ENCODE measurements at regions not wholly inside any gene's neighbourhood (a gene's known extent, or its start where the extent isn't known, plus 50 kb on each side); places are given as distances from the start of the nearest gene placed in this dataset.

DNA sequence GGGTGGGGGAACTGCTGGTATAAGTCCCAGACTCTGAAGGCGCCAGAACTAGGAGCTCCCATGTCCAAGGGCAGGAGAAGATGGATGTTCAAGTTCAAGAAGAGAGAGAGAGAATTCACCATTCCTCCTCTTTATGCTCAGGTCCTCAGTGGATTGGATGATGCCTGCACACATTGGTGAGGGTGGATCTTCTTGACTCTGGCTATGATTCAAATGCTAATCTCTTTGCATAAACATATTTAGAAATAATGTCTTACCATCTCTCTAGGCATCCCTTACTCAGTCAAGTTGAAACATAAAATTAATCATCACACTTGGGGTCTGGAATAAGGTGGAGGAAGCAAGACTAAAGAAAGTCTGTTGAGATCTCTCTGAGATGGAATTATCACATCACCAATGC lies 210.6 kb upstream of the CHST9 start:
- intact Hi-C loops (cut with micrococcal nuclease): no loop called here

GRCh38 chr18:27394687-27395086 lies 209.6 kb upstream of the CHST9 start:
- intact Hi-C loops (cut with micrococcal nuclease): no loop called here

GRCh38 chr18:27382567-27383216 lies 197.6 kb upstream of the CHST9 start:
- intact Hi-C loops (cut with micrococcal nuclease): no loop called here

GRCh38 chr18:27378431-27379095 lies 193.5 kb upstream of the CHST9 start:
- intact Hi-C loops (cut with micrococcal nuclease): no loop called here

DNA sequence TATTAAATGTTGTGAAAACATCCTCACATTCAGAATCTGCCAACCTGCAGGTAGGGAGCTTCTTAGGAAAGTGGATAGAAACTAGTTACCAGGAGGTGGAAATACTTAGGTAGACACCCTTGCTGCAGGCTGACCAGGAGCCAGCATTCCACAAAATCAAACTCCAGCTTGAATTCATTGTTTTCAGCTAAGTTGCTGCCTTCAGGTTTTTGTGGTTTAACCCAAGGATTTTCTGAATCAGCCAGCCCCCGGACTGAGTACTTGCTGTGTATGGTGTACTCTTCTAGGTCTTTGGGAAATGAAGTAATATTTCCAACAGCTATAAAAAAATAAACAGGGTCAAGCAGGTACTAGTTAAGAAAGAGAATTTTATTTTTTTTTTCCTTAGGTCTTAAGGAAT lies 192.1 kb upstream of the CHST9 start:
- intact Hi-C loops (cut with micrococcal nuclease): no loop called here

DNA sequence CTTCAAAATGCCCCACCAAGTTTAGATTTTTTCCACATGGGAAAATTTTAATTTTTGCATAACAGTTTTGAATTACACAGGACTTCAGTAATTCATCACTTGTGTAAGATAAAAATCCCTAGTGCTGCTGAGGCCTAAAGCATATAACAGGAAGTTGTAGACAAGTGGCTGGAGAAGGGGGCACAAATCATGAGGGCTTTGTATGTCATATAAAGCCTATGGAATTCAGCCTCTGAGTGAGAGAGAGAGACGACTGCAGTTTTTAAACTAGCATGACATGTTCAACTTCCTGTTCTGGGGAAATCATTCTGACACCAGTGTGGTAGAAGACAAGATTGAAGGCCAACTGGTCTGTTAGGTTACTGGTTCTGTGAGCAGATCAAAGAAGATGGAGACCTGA lies 187.3 kb upstream of the CHST9 start:
- intact Hi-C loops (cut with micrococcal nuclease): no loop called here

GRCh38 chr18:27366665-27367064 lies 181.6 kb upstream of the CHST9 start:
- intact Hi-C loops (cut with micrococcal nuclease): loop anchor here (10.0 kb wide), 1 partner anchor 1242 kb away; no protein-coding TSS in a partner anchor

DNA sequence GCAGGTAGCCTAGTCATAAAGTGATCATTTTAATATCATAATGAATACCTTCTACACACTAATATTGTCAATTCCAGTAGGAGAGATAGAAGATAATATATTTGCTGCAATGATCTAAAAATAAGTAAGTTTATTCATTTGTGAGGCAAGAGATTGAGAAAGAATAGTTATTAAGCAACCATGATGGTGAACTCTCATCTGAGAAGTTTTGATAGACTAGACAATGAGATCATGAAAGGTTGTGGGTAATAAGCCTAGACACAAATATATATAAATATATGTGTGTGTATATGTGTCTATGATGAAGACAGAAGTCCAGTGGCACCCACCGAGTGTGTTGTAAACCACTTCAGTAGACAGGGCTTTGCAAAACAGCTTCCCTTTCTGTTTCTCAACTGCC lies 181.0 kb upstream of the CHST9 start:
- intact Hi-C loops (cut with micrococcal nuclease): loop anchor here (10.0 kb wide), 1 partner anchor 1241 kb away; no protein-coding TSS in a partner anchor

DNA sequence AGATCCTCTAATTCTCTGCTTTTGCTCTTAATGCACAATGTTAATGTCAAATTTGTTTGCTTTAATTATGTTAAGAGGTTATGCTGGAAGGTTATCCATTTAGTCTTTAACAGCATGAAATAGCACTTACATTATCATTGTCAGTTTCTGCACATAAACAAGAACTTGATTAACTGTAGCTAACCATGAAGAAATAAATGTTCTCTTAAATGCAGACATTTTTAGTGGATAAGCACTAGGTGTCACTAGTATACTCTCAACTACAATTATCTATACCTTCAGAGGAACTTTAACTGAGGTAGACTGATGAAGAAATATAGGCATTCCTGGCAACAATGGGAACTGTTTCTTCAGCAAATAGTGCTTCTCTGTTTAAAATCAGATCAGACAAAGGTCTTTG lies 178.8 kb upstream of the CHST9 start:
- intact Hi-C loops (cut with micrococcal nuclease): loop anchor here (1.0 to 10.0 kb wide), 2 partner anchors 235 to 1239 kb away; no protein-coding TSS in a partner anchor

DNA sequence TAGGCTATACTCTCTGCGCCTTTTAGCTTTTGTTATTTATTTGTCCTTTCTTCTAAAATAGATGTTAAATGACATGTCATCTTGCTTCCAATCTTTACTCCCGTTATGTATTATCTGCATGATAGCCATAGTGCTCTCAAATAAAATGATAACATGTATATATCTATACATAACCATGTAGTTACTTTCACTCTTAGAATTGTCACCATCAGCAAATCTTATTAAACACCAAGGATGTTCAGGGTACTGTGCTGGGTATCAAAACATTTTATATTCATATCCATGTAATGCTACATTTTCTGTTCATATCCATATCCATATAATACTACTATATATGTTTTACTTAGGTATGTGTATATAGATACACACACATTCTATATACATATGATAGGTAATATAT lies 176.4 kb upstream of the CHST9 start:
- intact Hi-C loops (cut with micrococcal nuclease): loop anchor here (10.0 kb wide), 1 partner anchor 1237 kb away; no protein-coding TSS in a partner anchor

- intact Hi-C loops (cut with micrococcal nuclease): no loop called here
Measured at GRCh38 chr18:27355308-27355707, 170.2 kb upstream of the CHST9 start.

- intact Hi-C loops (cut with micrococcal nuclease): no loop called here
Measured at GRCh38 chr18:27353273-27353672, 168.2 kb upstream of the CHST9 start.

GRCh38 chr18:27349284-27349882 lies 164.3 kb upstream of the CHST9 start:
- intact Hi-C loops (cut with micrococcal nuclease): no loop called here

GRCh38 chr18:27331606-27332005 lies 146.5 kb upstream of the CHST9 start:
- intact Hi-C loops (cut with micrococcal nuclease): no loop called here

- intact Hi-C loops (cut with micrococcal nuclease): no loop called here
Measured at GRCh38 chr18:27314996-27315395, 129.9 kb upstream of the CHST9 start.

GRCh38 chr18:27313678-27314077 lies 128.6 kb upstream of the CHST9 start:
- intact Hi-C loops (cut with micrococcal nuclease): no loop called here

- intact Hi-C loops (cut with micrococcal nuclease): no loop called here
Measured at GRCh38 chr18:27312853-27313252, 127.7 kb upstream of the CHST9 start.

DNA sequence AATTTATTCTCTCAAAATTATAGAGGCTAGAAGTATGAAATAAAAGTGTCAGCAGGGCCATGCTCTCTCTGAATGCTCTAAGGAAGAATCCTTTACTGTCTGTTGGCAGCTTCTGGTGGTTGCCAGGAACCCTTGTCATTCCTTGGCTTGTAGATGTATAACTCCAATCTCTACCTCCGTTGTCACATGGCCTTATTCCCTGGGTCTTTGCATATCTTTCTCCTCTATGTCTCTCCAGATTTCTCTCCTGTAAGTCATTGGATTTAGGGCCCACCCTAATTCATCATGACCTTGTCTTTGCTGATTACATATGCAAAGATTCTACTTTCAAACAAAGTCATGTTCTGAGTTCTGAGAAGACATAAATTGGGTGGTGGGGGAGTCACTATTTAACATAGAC lies 127.0 kb upstream of the CHST9 start:
- intact Hi-C loops (cut with micrococcal nuclease): no loop called here

DNA sequence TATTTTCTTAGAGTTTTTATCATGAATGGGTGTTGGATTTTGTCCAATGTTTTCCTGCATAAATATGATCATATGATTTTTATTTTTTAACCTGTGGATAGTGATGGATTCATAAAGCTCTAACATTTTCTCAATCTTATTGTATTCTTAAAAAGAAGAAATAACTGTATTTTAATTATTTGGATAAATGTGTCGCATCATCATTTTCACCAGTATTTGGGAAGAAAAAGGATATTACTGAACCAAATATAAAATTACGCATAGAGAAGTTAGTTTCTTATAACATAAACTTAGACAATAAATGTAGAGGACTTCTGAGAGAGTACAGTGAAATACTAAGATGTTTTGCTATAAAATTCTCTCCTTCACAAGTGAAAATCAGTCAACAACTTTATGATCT lies 126.0 kb upstream of the CHST9 start:
- intact Hi-C loops (cut with micrococcal nuclease): no loop called here

- intact Hi-C loops (cut with micrococcal nuclease): no loop called here
Measured at GRCh38 chr18:27301615-27302378, 116.7 kb upstream of the CHST9 start.

DNA sequence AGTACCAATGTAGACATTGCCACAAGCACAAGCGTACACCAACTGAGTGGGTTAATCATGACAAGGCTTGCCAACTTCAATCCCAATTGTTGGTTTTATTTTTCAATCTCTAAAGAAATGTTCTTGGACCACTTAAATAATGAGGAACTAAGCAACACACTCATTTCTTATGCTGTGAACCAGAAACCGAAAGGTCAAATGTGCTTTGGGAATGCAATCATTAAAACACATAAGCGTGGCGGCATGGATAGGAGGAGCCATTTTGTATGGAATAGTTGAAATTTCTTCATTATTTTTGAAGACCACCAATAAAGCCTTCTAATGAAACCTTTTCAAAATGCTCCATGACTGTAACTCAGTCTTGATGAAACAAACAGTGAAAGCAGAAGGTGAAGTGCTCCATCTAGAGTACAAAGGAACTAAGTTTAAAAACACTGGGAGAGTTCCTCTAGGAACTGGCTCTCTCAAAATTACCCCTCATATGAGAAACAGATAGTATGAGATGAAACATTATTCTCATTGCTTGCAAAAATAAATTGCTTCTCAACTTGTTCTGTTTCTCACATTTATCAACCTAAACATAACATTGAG lies 113.2 kb upstream of the CHST9 start:
- intact Hi-C loops (cut with micrococcal nuclease): no loop called here

Data from T-helper 1 cell treated with Interleukin-12 subunit alpha and Interleukin-12 subunit beta and Interleukin-4 antibody, amounts not matched to agents 30 ng/mL and 1 ng/mL, for 36 hours (primary cell).